Panc1 (cell line): ENCODE measurements at regions not wholly inside any gene's neighbourhood (a gene's known extent, or its start where the extent isn't known, plus 50 kb on each side); places are given as distances from the start of the nearest gene placed in this dataset.

ENCODE experiments used
- ATAC-seq: fragments of 200-7000 bp; cut with Tn5 transposase; 2 replicates; pipeline ENCODE4 v1.9.1; 2020; ENCODE audit warnings: mild to moderate bottlenecking, moderate library complexity
- BruUV-seq: library from RNA; stranded (reverse); fragments of 400-500 nt; replicated peaks from 2 replicates; lab custom pipeline; 2021; lab: Mats Ljungman, UMichigan
- CTCF ChIA-PET: fragments of 300-600 bp; sonication (Branson Sonifier 250); formaldehyde crosslinking; loops from one replicate; lab custom pipeline; 2022; ENCODE audit warnings: antibody characterized with exemption; lab: Charles Lee
- POLR2A ChIA-PET: fragments of 300-600 bp; sonication (Branson Sonifier 250); formaldehyde crosslinking; loops from one replicate; lab custom pipeline; 2022; ENCODE audit warnings: antibody characterized with exemption; lab: Charles Lee
- DNase-seq: peaks from one replicate; pipeline ENCODE4 v3.0.0-alpha.2; 2010; ENCODE audit warnings: low read depth, low spot score
- H3K27ac ChIP-seq: 2 replicates; pipeline ENCODE4 v1.5.1; 2011; ENCODE audit warnings: mild to moderate bottlenecking, low read length, inconsistent platforms
- H3K27me3 ChIP-seq: fragments of 200-500 bp; sonication (Bioruptor generic); 2 replicates; pipeline ENCODE4 v1.6.0; 2014; ENCODE audit warnings: low read length, inconsistent platforms; ENCODE audit not compliant: control insufficient read depth, insufficient read depth
- H3K36me3 ChIP-seq: fragments of 200-500 bp; sonication (Bioruptor generic); 2 replicates; pipeline ENCODE4 v1.5.1; 2014; ENCODE audit warnings: inconsistent platforms, mild to moderate bottlenecking, low read length, moderate library complexity; ENCODE audit not compliant: control insufficient read depth, insufficient read depth
- H3K4me1 ChIP-seq: 2 replicates; pipeline ENCODE4 v1.5.1; 2011; ENCODE audit warnings: inconsistent platforms, mild to moderate bottlenecking, low read length, moderate library complexity; ENCODE audit not compliant: control insufficient read depth, insufficient read depth
- H3K4me3 ChIP-seq, 2 experiments: 2 replicates each; pipeline ENCODE4 v1.5.1; 2011 to 2012; ENCODE audit warnings: low read depth in 2 of 2, low read length in 2 of 2, mild to moderate bottlenecking in 2 of 2, inconsistent platforms in 1 of 2, moderate library complexity in 1 of 2
- H3K9me3 ChIP-seq: fragments of 200-500 bp; sonication (Bioruptor generic); 2 replicates; pipeline ENCODE4 v1.5.1; 2014; ENCODE audit warnings: low read depth, mild to moderate bottlenecking, inconsistent platforms, low read length, moderate library complexity; ENCODE audit not compliant: control insufficient read depth, insufficient read depth
- CTCF ChIP-seq: fragments of 450-650 bp; IDR thresholded peaks from 2 replicates; pipeline ENCODE4 v1.5.1; 2017; ENCODE audit warnings: mild to moderate bottlenecking
- POLR2AphosphoS5 ChIP-seq: IDR thresholded peaks from 2 replicates; pipeline ENCODE4 v1.6.1; 2012; ENCODE audit warnings: mild to moderate bottlenecking, low read depth, low read length, moderate library complexity
- REST ChIP-seq, 2 experiments: IDR thresholded peaks; 2 replicates each; pipeline ENCODE4 v1.6.1; 2011 to 2012; ENCODE audit warnings: low read depth in 2 of 2, control low read depth in 1 of 2, low read length in 1 of 2, mild to moderate bottlenecking in 1 of 2, moderate library complexity in 1 of 2; ENCODE audit not compliant: insufficient read depth in 1 of 2
- SIN3A ChIP-seq: IDR thresholded peaks from 2 replicates; pipeline ENCODE4 v1.6.1; 2012; ENCODE audit warnings: low read depth, mild to moderate bottlenecking, low read length, moderate library complexity, borderline replicate concordance; ENCODE audit not compliant: insufficient read depth
- TCF7L2 ChIP-seq: IDR thresholded peaks from 2 replicates; pipeline ENCODE4 v1.6.1; 2011; ENCODE audit warnings: mild to moderate bottlenecking, low read depth, low read length, inconsistent platforms
- in situ Hi-C: cut with HindIII; loops from 2 replicates; pipeline ENCODE4 v1.10.0; 2016; ENCODE audit warnings: low sequenced_read_pairs, low pct_unique_long_range_greater_than_20kb
- intact Hi-C: fragments of 100-400 bp; cut with micrococcal nuclease; formaldehyde crosslinking; loops from one replicate; pipeline ENCODE4 v1.10.0; 2022; ENCODE audit not compliant: unreplicated experiment

GRCh38 chr6:18330548-18331081, 56.5 kb upstream of the RNF144B start:
- H3K36me3 ChIP-seq, result no peaks in the 10 kb centered on the region
- H3K27ac ChIP-seq, result no peak overlapping the region
- H3K27me3 ChIP-seq, result no peaks in the 10 kb centered on the region
- no peak overlapping the region for H3K4me3 ChIP-seq
- no peak for ATAC-seq
- H3K4me1 ChIP-seq, result no peaks in the 10 kb centered on the region
- no peak for DNase-seq
- intact Hi-C loops (no loop called here), in situ Hi-C loops (no loop called here)
- H3K9me3 ChIP-seq, result no peaks in the 10 kb centered on the region
- ChIA-PET CTCF (no interaction called here), POLR2A (no interaction called here)
- TF ChIP-seq SIN3A (no peak), TCF7L2 (no peak), REST (IDR thresholded peaks at IDR 0.05; ENCODE audit: insufficient read depth in 1 of 2, low read depth in 2 of 2, low read length in 1 of 2) (no peak), POLR2AphosphoS5 (no peak), CTCF (no peak)
- BruUV-seq, result no TSS peak

- TF ChIP-seq POLR2AphosphoS5 (no peak), TCF7L2 (no peak), CTCF (no peak), REST (IDR thresholded peaks at IDR 0.05; ENCODE audit: insufficient read depth in 1 of 2, low read depth in 2 of 2, low read length in 1 of 2) (no peak), SIN3A (no peak)
These were observed 57.4 kb upstream of the RNF144B start for GRCh38 chr6:18329776-18330175.

More at GRCh38 chr6:18329776-18330175, 57.4 kb upstream of the RNF144B start:
- Histone ChIP-seq H3K36me3 (no peaks in the 10 kb centered on the region), H3K4me3 (no peak overlapping the region), H3K4me1 (no peaks in the 10 kb centered on the region), H3K27ac (no peak overlapping the region), H3K27me3 (no peaks in the 10 kb centered on the region), H3K9me3 (no peaks in the 10 kb centered on the region)
- ATAC-seq (no peak), DNase-seq (no peak)
- BruUV-seq, result no TSS peak
- intact Hi-C loops (no loop called here), in situ Hi-C loops (no loop called here)
- ChIA-PET POLR2A (no interaction called here), CTCF (no interaction called here)
